ENCODE measurements at regions not wholly inside any gene's neighbourhood (a gene's known extent, or its start where the extent isn't known, plus 50 kb on each side); places are given as distances from the start of the nearest gene placed in this dataset.
"Not testable (repeated sequence)": the region's sequence is repeated elsewhere in the genome, so short reads cannot be mapped to it uniquely, and the experiment has no call there.

DNA sequence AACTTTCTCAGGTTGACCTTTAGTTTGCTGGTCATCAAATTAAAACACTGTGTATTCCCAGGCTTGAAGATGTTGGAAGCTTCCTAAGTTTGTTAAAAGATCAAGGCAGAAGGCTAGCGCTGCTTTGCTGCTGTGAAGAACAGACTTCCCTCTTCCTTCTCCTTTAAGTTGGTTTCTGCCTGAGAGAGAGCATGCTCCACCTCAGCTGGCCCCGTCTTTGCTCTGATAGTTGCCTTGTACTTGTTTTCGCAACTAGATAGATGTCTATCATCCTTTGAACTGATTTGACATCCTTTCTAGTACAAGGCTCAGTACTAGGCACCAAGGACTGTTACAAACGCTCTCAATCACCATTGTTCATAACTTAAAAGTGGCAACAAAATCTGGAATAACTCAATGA is 177.8 kb upstream of the MKLN1 start:
- intact Hi-C loops (cut with DNase I): no loop called here
- Histone ChIP-seq H3K36me3 (no peaks in the 10 kb centered on the region), H3K27ac (no peak overlapping the region), H3K9me3 (no peaks in the 10 kb centered on the region), H3K27me3 (no peaks in the 10 kb centered on the region), H3K4me1 (peaks cover 0 to 5% of the 10 kb centered on the region in 2 donors), H3K4me3 (replicated peaks in 1 of 3) (no peak overlapping the region)
- TF ChIP-seq POLR2A (IDR thresholded peaks at IDR 0.05) (no peak), CTCF (IDR thresholded peaks at IDR 0.05) (no peak)
- WGBS, 2 donors: 79 to 90% methylated on average over 4 of the region's 4 CpGs
- no peak for DNase-seq

- TF ChIP-seq CTCF (IDR thresholded peaks at IDR 0.05) (no peak), POLR2A (IDR thresholded peaks at IDR 0.05) (no peak)
- Histone ChIP-seq H3K4me3 (replicated peaks in 1 of 3) (no peak overlapping the region), H3K9me3 (no peaks in the 10 kb centered on the region), H3K36me3 (no peaks in the 10 kb centered on the region), H3K27me3 (no peaks in the 10 kb centered on the region), H3K27ac (no peak overlapping the region), H3K4me1 (peaks cover 0 to 5% of the 10 kb centered on the region in 2 donors)
- WGBS, 2 donors: 70 to 83% methylated on average over 3 of the region's 3 CpGs
- no peak for DNase-seq
- intact Hi-C loops (cut with DNase I): no loop called here
These were observed 176.6 kb upstream of the MKLN1 start for GRCh38 chr7:131151034-131151433.

GRCh38 chr7:131152766-131153165 is 174.9 kb upstream of the MKLN1 start:
- H3K4me1 ChIP-seq: peaks cover 0 to 3% of the 10 kb centered on the region in 2 donors
- H3K27ac ChIP-seq: no peak overlapping the region
- intact Hi-C loops (cut with DNase I): no loop called here
- TF ChIP-seq POLR2A (IDR thresholded peaks at IDR 0.05) (no peak), CTCF (IDR thresholded peaks at IDR 0.05) (no peak)
- no peak for DNase-seq
- no peaks in the 10 kb centered on the region for H3K36me3 ChIP-seq
- H3K4me3 ChIP-seq (replicated peaks in 1 of 3): no peak overlapping the region
- no peaks in the 10 kb centered on the region for H3K27me3 ChIP-seq
- no peaks in the 10 kb centered on the region for H3K9me3 ChIP-seq

DNA sequence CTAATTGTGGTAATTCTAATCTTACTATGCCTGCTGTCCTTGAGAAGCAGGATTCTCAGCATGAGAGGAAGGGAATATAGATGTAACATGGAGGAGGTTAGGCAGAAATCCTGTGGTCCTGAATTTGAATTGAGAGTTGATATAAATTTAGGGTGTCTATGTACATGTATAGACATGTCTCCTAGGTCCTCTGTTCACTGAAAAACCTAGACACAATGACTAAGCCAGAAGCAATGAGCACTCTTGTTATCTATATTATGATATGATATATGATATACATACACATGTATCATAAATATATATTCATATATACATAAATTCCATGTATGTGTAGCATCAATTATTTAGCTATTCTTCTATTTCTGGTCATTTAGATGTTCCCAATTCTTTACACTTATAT is 173.3 kb upstream of the MKLN1 start:
- intact Hi-C loops (cut with DNase I): no loop called here
- Histone ChIP-seq H3K4me3 (replicated peaks in 1 of 3) (no peak overlapping the region), H3K4me1 (no peaks in the 10 kb centered on the region), H3K27me3 (no peaks in the 10 kb centered on the region), H3K36me3 (no peaks in the 10 kb centered on the region), H3K9me3 (no peaks in the 10 kb centered on the region), H3K27ac (no peak overlapping the region)
- no peak for DNase-seq
- TF ChIP-seq POLR2A (IDR thresholded peaks at IDR 0.05) (no peak), CTCF (IDR thresholded peaks at IDR 0.05) (no peak)

DNA sequence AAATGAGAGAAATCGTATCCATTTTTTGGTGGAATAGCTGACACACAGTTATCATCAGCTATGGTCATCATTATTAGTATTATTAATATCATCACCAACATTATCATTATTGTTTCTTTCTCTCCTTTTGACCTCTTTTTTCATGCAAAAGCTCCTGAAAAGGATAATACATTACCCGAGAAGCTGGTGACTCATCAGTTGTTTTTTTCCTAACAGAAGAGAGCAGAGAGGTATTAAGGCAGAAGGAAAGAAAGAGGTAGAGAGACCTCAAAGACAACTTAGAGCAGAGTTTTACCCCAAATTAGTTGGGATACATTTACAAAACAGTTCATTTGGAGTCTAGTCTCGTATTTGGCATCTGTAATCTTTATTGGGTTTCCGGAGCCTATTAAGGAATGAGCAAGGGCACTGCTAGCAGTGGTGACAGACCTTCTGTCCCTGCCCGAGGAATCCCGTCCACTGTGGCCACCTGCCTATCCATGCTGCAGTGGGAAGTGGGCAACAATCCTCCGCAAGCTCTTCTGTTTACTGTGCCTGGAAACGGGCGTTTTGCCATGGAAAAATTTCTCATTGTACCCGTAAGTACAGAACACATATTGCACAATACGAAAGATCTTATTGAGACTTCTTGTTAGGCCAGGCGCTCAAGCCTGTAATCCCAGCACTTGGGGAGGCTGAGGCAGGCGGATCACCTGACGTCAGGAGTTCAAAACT is 170.0 kb upstream of the MKLN1 start:
- no peak for DNase-seq
- TF ChIP-seq POLR2A (IDR thresholded peaks at IDR 0.05) (no peak), CTCF (IDR thresholded peaks at IDR 0.05) (no peak)
- no peak overlapping the region for H3K4me3 ChIP-seq (replicated peaks in 1 of 3)
- H3K9me3 ChIP-seq: no peaks in the 10 kb centered on the region
- 82 to 85% methylated on average over 13 to 14 of the region's 14 CpGs for WGBS, 2 donors
- H3K27ac ChIP-seq: no peak overlapping the region
- H3K4me1 ChIP-seq: no peaks in the 10 kb centered on the region
- no peaks in the 10 kb centered on the region for H3K27me3 ChIP-seq
- H3K36me3 ChIP-seq: no peaks in the 10 kb centered on the region
- intact Hi-C loops (cut with DNase I): no loop called here

DNA sequence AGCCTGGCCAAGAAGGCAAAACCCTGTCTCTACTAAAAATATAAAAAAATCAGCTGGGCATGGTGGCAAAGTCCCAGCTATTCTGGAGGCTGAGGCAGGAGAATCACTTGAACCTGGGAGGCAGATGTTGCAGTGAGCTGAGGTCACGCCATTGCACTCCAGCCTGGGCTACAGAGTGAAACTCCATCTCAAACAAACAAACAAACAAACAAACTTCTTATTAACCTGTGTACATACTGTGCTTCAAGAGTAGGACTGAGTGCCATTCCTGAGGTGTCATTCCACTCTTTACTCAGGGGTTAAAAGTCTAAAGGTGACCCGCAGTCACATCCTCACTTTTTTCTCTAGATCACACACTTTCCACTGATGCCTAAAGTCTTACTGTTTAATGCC is 169.4 kb upstream of the MKLN1 start:
- H3K36me3 ChIP-seq; H3K27me3 ChIP-seq; DNase-seq; H3K4me3 ChIP-seq (replicated peaks in 1 of 3); H3K9me3 ChIP-seq; H3K27ac ChIP-seq; intact Hi-C loops (cut with DNase I); H3K4me1 ChIP-seq: not testable (repeated sequence)
- 86 to 88% methylated on average over 2 of the region's 2 CpGs for WGBS, 2 donors
